ENCODE measurements at regions not wholly inside any gene's neighbourhood (a gene's known extent, or its start where the extent isn't known, plus 50 kb on each side); places are given as distances from the start of the nearest gene placed in this dataset.

- 95% methylated on average over 31 of the region's 32 CpGs for WGBS (ENCODE audit: insufficient coverage)
- DNase-seq, result no peak
- Histone ChIP-seq H3K9me3 (ENCODE audit: control extremely low read depth in 1 of 5, control insufficient read depth in 4 of 5, insufficient read depth in 2 of 5, low read depth in 1 of 5, low read length in 4 of 5) (no peaks in the 10 kb centered on the region), H3K27ac (ENCODE audit: insufficient read depth in 1 of 2, low read depth in 1 of 2, low read length in 2 of 2, poor library complexity in 1 of 2, severe bottlenecking in 2 of 2) (no peak overlapping the region), H3K4me3 (ENCODE audit: control insufficient read depth in 1 of 7, extremely low read depth in 1 of 7, insufficient read depth in 4 of 7, low read depth in 2 of 7, low read length in 6 of 7) (no peak overlapping the region), H3K36me3 (ENCODE audit: control insufficient read depth in 4 of 4, insufficient read depth in 4 of 4, low read length in 3 of 4) (no peaks in the 10 kb centered on the region), H3K27me3 (replicated peaks in 2 of 5; ENCODE audit: control insufficient read depth in 4 of 5, insufficient read depth in 5 of 5, low read length in 4 of 5) (no peaks in the 10 kb centered on the region), H3K4me1 (ENCODE audit: control extremely low read depth in 1 of 4, control insufficient read depth in 4 of 4, insufficient read depth in 4 of 4, low read length in 3 of 4) (no peaks in the 10 kb centered on the region)
- ChIA-PET CTCF (no interaction called here), POLR2A (no interaction called here)
Measured at GRCh38 chr18:67636597-67637385, 120.3 kb upstream of the DSEL start.

DNA sequence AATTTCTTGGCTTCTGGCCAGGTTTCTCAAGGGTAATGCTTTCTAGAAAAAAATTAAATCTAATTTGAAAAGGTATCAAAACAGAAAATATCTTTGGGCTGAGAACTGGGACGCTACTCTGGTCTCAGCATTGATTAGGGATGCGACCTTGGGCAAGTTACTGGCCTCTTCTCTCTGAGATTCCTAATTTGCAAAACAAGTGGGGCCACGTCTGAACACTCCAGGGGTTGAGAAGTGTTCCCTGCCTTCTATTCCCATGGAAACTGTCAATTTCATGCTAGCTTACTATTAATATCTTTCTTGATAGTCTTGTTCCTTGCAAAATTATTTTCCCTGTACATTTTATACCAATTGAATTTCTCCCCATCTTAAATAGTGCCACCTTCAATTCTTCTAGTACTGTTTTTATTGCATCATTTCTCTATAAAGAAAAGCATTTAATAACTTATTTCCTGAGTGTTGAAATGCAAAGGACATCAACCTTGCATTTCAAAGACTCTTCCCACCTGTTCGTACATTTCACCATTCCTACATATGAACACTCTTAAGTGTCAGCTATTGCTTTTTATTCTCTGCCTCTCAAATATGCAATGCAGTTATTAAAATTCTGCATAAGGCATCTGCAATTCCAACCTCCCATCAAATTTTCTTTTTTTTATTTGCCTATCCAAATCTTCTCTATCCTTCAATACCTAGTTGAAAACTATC is 118.3 kb upstream of the DSEL start:
- Histone ChIP-seq H3K9me3 (ENCODE audit: control extremely low read depth in 1 of 5, control insufficient read depth in 4 of 5, insufficient read depth in 2 of 5, low read depth in 1 of 5, low read length in 4 of 5) (no peaks in the 10 kb centered on the region), H3K36me3 (ENCODE audit: control insufficient read depth in 4 of 4, insufficient read depth in 4 of 4, low read length in 3 of 4) (no peaks in the 10 kb centered on the region), H3K4me1 (ENCODE audit: control extremely low read depth in 1 of 4, control insufficient read depth in 4 of 4, insufficient read depth in 4 of 4, low read length in 3 of 4) (no peaks in the 10 kb centered on the region), H3K4me3 (ENCODE audit: control insufficient read depth in 1 of 7, extremely low read depth in 1 of 7, insufficient read depth in 4 of 7, low read depth in 2 of 7, low read length in 6 of 7) (no peak overlapping the region), H3K27ac (ENCODE audit: insufficient read depth in 1 of 2, low read depth in 1 of 2, low read length in 2 of 2, poor library complexity in 1 of 2, severe bottlenecking in 2 of 2) (no peak overlapping the region), H3K27me3 (replicated peaks in 2 of 5; ENCODE audit: control insufficient read depth in 4 of 5, insufficient read depth in 5 of 5, low read length in 4 of 5) (no peaks in the 10 kb centered on the region)
- POLR2A ChIA-PET, result no interaction called here
- DNase-seq, result no peak
- CTCF ChIA-PET, result no interaction called here
- WGBS (ENCODE audit: insufficient coverage), result 48% methylated on average over 4 of the region's 4 CpGs

GRCh38 chr18:67633939-67634338 is 117.4 kb upstream of the DSEL start:
- ChIA-PET CTCF (no interaction called here), POLR2A (no interaction called here)
- no peak overlapping the region for H3K27ac ChIP-seq (ENCODE audit: insufficient read depth in 1 of 2, low read depth in 1 of 2, low read length in 2 of 2, poor library complexity in 1 of 2, severe bottlenecking in 2 of 2)
- WGBS (ENCODE audit: insufficient coverage), result 63% methylated on average over 3 of the region's 6 CpGs
- no peaks in the 10 kb centered on the region for H3K9me3 ChIP-seq (ENCODE audit: control extremely low read depth in 1 of 5, control insufficient read depth in 4 of 5, insufficient read depth in 2 of 5, low read depth in 1 of 5, low read length in 4 of 5)
- no peaks in the 10 kb centered on the region for H3K36me3 ChIP-seq (ENCODE audit: control insufficient read depth in 4 of 4, insufficient read depth in 4 of 4, low read length in 3 of 4)
- DNase-seq, result no peak
- H3K4me3 ChIP-seq (ENCODE audit: control insufficient read depth in 1 of 7, extremely low read depth in 1 of 7, insufficient read depth in 4 of 7, low read depth in 2 of 7, low read length in 6 of 7), result no peak overlapping the region
- no peaks in the 10 kb centered on the region for H3K4me1 ChIP-seq (ENCODE audit: control extremely low read depth in 1 of 4, control insufficient read depth in 4 of 4, insufficient read depth in 4 of 4, low read length in 3 of 4)
- no peaks in the 10 kb centered on the region for H3K27me3 ChIP-seq (replicated peaks in 2 of 5; ENCODE audit: control insufficient read depth in 4 of 5, insufficient read depth in 5 of 5, low read length in 4 of 5)

DNA sequence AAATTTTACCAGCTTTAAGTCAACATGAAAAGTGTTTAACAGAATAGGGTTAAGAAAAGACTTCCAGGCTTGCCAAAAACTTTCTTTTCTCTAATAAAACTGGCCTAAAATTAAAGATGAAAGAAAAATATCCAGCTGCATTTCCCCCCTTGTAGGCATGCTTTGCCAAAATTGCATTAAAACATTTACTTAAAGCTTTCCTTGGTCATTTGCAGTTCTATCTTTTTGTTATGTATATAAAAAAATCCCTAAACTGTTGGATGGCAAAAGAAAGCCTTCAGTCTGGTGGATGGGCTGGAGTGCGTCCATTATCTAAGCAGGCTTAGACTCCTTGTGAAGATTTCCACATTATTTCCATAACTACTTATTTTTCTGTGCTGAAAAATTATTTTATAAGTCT is 105.4 kb upstream of the DSEL start:
- Histone ChIP-seq H3K27ac (ENCODE audit: insufficient read depth in 1 of 2, low read depth in 1 of 2, low read length in 2 of 2, poor library complexity in 1 of 2, severe bottlenecking in 2 of 2) (no peak overlapping the region), H3K4me3 (ENCODE audit: control insufficient read depth in 1 of 7, extremely low read depth in 1 of 7, insufficient read depth in 4 of 7, low read depth in 2 of 7, low read length in 6 of 7) (no peak overlapping the region), H3K9me3 (ENCODE audit: control extremely low read depth in 1 of 5, control insufficient read depth in 4 of 5, insufficient read depth in 2 of 5, low read depth in 1 of 5, low read length in 4 of 5) (no peaks in the 10 kb centered on the region), H3K27me3 (replicated peaks in 2 of 5; ENCODE audit: control insufficient read depth in 4 of 5, insufficient read depth in 5 of 5, low read length in 4 of 5) (peaks cover 0 to 2% (median 0%) of the 10 kb centered on the region in 5 experiments), H3K36me3 (ENCODE audit: control insufficient read depth in 4 of 4, insufficient read depth in 4 of 4, low read length in 3 of 4) (no peaks in the 10 kb centered on the region), H3K4me1 (ENCODE audit: control extremely low read depth in 1 of 4, control insufficient read depth in 4 of 4, insufficient read depth in 4 of 4, low read length in 3 of 4) (no peaks in the 10 kb centered on the region)
- no peak for DNase-seq
- POLR2A ChIA-PET, result no interaction called here
- WGBS (ENCODE audit: insufficient coverage), result no CpG with 5 or more reads among the region's 1 CpG
- CTCF ChIA-PET, result no interaction called here

- H3K9me3 ChIP-seq (ENCODE audit: control extremely low read depth in 1 of 5, control insufficient read depth in 4 of 5, insufficient read depth in 2 of 5, low read depth in 1 of 5, low read length in 4 of 5), result no peaks in the 10 kb centered on the region
- no peak overlapping the region for H3K27ac ChIP-seq (ENCODE audit: insufficient read depth in 1 of 2, low read depth in 1 of 2, low read length in 2 of 2, poor library complexity in 1 of 2, severe bottlenecking in 2 of 2)
- H3K36me3 ChIP-seq (ENCODE audit: control insufficient read depth in 4 of 4, insufficient read depth in 4 of 4, low read length in 3 of 4), result no peaks in the 10 kb centered on the region
- WGBS (ENCODE audit: insufficient coverage), result 88% methylated on average over 1 of the region's 2 CpGs
- no peaks in the 10 kb centered on the region for H3K4me1 ChIP-seq (ENCODE audit: control extremely low read depth in 1 of 4, control insufficient read depth in 4 of 4, insufficient read depth in 4 of 4, low read length in 3 of 4)
- ChIA-PET CTCF (interaction anchor here (0.8 kb wide), 1 partner anchor 8 kb away, joined by 3 read pairs; no protein-coding TSS in a partner anchor), POLR2A (no interaction called here)
- no peak overlapping the region for H3K4me3 ChIP-seq (ENCODE audit: control insufficient read depth in 1 of 7, extremely low read depth in 1 of 7, insufficient read depth in 4 of 7, low read depth in 2 of 7, low read length in 6 of 7)
- H3K27me3 ChIP-seq (replicated peaks in 2 of 5; ENCODE audit: control insufficient read depth in 4 of 5, insufficient read depth in 5 of 5, low read length in 4 of 5), result peaks cover 0 to 2% (median 0%) of the 10 kb centered on the region in 5 experiments
- no peak for DNase-seq
Measured at GRCh38 chr18:67621049-67621713, 104.7 kb upstream of the DSEL start.

DNA sequence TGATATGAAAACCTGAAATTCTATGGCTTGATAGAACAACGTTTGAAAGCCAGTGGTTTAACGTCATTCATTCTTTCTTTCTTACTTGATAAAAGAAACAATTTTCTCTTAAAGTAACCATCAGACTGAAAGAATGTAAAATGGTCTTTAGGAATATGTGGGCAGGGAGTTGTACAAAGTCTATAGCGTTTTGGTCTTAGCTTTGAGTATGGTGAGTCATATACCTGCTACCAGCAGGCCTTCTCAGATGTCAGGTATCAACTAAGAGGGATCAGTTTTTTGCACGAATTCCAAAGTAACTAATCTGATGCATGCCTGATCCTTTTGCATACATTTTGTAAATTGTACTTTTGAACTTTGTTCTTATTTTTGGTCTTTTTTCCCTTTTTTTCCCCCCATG is 101.5 kb upstream of the DSEL start:
- POLR2A ChIA-PET, result no interaction called here
- Histone ChIP-seq H3K4me1 (ENCODE audit: control extremely low read depth in 1 of 4, control insufficient read depth in 4 of 4, insufficient read depth in 4 of 4, low read length in 3 of 4) (no peaks in the 10 kb centered on the region), H3K27ac (ENCODE audit: insufficient read depth in 1 of 2, low read depth in 1 of 2, low read length in 2 of 2, poor library complexity in 1 of 2, severe bottlenecking in 2 of 2) (no peak overlapping the region), H3K36me3 (ENCODE audit: control insufficient read depth in 4 of 4, insufficient read depth in 4 of 4, low read length in 3 of 4) (no peaks in the 10 kb centered on the region), H3K4me3 (ENCODE audit: control insufficient read depth in 1 of 7, extremely low read depth in 1 of 7, insufficient read depth in 4 of 7, low read depth in 2 of 7, low read length in 6 of 7) (no peak overlapping the region), H3K9me3 (ENCODE audit: control extremely low read depth in 1 of 5, control insufficient read depth in 4 of 5, insufficient read depth in 2 of 5, low read depth in 1 of 5, low read length in 4 of 5) (no peaks in the 10 kb centered on the region), H3K27me3 (replicated peaks in 2 of 5; ENCODE audit: control insufficient read depth in 4 of 5, insufficient read depth in 5 of 5, low read length in 4 of 5) (peaks cover 0 to 2% (median 0%) of the 10 kb centered on the region in 5 experiments)
- CTCF ChIA-PET, result no interaction called here
- WGBS (ENCODE audit: insufficient coverage), result 100% methylated on average over 1 of the region's 4 CpGs
- no peak for DNase-seq

GRCh38 chr18:67615876-67616275 is 99.4 kb upstream of the DSEL start:
- CTCF ChIA-PET, result no interaction called here
- POLR2A ChIA-PET, result no interaction called here
- 100% methylated on average over 3 of the region's 3 CpGs for WGBS (ENCODE audit: insufficient coverage)
- no peak for DNase-seq
- Histone ChIP-seq H3K4me3 (ENCODE audit: control insufficient read depth in 1 of 7, extremely low read depth in 1 of 7, insufficient read depth in 4 of 7, low read depth in 2 of 7, low read length in 6 of 7) (no peak overlapping the region), H3K9me3 (ENCODE audit: control extremely low read depth in 1 of 5, control insufficient read depth in 4 of 5, insufficient read depth in 2 of 5, low read depth in 1 of 5, low read length in 4 of 5) (no peaks in the 10 kb centered on the region), H3K4me1 (ENCODE audit: control extremely low read depth in 1 of 4, control insufficient read depth in 4 of 4, insufficient read depth in 4 of 4, low read length in 3 of 4) (no peaks in the 10 kb centered on the region), H3K27me3 (replicated peaks in 2 of 5; ENCODE audit: control insufficient read depth in 4 of 5, insufficient read depth in 5 of 5, low read length in 4 of 5) (peaks cover 0 to 2% (median 0%) of the 10 kb centered on the region in 5 experiments), H3K36me3 (ENCODE audit: control insufficient read depth in 4 of 4, insufficient read depth in 4 of 4, low read length in 3 of 4) (no peaks in the 10 kb centered on the region), H3K27ac (ENCODE audit: insufficient read depth in 1 of 2, low read depth in 1 of 2, low read length in 2 of 2, poor library complexity in 1 of 2, severe bottlenecking in 2 of 2) (no peak overlapping the region)
